ENCODE measurements at regions not wholly inside any gene's neighbourhood (a gene's known extent, or its start where the extent isn't known, plus 50 kb on each side); places are given as distances from the start of the nearest gene placed in this dataset.
"Not testable (repeated sequence)": the region's sequence is repeated elsewhere in the genome, so short reads cannot be mapped to it uniquely, and the experiment has no call there.

- DNase-seq (ENCODE audit: low spot score), result no peak
Measured at GRCh38 chr14:53401646-53402045, 248.5 kb upstream of the DDHD1 start.

GRCh38 chr14:53399057-53399456 is 245.9 kb upstream of the DDHD1 start:
- peak; percentile 5 for DNase-seq (ENCODE audit: low spot score)

DNA sequence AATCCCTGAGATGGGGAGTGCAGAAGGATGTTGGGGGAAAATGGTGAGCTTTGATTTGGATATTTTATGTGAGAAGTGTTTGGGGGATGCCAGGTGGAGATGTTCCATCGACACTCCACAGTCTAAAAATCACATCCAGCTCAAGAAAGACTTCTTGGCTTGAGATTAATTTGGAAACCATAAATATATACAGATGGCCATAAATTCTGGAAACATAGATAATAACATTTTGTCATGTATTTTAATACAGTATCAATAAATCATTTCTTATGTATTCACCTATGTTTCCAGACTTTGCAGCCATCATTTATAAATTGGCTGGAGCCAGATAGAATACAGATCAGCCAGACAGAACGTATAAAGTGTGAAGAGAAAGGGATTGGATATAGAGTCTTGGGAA is 245.5 kb upstream of the DDHD1 start:
- no peak for DNase-seq (ENCODE audit: low spot score)

DNA sequence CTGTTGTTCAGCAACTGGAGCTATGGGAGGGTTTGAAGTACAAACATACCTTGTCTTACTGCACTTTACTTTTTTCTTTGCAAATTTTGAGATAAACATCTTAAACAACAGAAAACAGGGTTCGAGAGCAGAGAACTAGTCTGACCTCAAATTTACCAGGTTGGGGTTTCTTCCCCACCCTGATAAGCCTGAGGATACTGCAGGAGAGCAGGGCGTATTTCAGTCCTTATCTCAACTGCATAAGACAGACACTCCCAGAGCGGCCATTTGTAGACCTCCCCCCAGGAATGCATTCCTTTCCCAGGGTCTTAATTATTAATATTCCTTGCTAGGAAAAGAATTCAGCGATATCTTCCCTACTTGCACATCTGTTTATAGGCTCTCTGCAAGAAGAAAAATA is 242.1 kb upstream of the DDHD1 start:
- not testable (repeated sequence) for DNase-seq (ENCODE audit: low spot score)

DNA sequence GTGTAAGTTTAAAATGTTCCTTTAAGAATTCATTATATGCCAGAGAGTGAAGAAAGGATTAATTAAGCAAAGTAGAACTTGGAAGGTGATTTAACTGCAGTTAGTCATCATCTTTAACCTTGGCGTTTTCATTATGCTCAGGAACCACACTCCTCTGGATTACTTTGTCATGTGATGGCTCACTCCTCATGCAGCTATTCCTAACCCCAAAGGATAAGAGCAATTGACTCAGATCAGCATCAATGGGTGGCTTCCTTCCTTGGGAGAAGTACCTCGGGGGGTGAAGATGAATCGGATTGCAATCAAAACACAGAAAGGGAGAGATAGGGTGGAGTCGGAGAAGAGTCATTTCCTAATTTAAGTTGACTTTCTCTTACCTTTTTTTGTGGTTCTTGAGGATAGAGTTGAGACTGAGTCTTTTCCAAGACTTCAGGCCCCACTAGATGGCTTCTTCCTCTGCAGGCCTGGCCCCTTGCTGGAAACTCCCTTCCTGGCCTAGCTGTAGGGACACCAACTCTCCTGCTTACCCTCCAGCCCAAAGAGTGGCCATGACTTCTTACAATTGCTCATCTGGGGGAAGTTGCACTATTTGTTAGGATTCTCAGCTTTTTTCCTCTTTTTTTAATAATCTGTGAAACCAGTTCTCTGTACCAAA is 238.6 kb upstream of the DDHD1 start:
- DNase-seq (ENCODE audit: low spot score), result no peak

DNA sequence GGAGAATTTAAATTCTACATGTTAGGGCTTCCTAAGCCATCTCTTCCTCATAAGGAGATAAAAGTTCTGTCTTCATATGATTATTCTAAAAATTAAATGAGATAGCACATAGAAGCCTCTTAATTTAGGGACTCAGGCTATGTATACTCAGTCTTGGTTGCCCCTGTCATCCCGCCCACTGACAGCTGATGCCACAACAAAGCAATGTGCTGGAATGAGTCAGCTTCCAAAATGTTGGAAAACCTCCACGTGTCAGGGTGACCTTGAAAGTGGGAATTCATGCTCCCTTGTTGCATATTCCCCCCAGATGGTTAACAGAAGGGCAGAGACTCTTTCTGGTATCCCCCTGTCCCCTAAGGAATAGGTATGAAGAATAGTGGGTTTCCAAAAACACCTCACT is 238.0 kb upstream of the DDHD1 start:
- no peak for DNase-seq (ENCODE audit: low spot score)

DNA sequence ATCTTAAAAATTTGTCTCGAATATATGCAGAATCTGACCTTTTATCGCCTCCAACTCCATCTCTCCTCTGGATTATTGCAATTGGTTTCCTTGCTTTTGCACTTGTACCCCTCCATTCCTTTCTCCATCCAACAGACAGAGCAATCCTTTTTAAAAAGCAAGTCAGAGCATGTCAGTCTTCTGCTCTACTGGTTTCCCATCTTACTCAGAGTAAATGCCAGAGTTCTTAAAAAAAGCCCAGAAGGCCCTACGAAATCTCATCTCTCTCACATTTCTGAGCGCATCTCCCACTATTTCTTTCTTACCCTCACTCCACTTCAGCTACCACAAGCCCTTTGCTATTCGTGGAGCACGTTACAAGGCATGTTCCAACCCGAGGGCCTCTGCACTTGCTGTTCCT is 236.9 kb upstream of the DDHD1 start:
- DNase-seq (ENCODE audit: low spot score), result no peak

- DNase-seq (ENCODE audit: low spot score), result no peak
Measured at GRCh38 chr14:53389202-53389601, 236.1 kb upstream of the DDHD1 start.

DNA sequence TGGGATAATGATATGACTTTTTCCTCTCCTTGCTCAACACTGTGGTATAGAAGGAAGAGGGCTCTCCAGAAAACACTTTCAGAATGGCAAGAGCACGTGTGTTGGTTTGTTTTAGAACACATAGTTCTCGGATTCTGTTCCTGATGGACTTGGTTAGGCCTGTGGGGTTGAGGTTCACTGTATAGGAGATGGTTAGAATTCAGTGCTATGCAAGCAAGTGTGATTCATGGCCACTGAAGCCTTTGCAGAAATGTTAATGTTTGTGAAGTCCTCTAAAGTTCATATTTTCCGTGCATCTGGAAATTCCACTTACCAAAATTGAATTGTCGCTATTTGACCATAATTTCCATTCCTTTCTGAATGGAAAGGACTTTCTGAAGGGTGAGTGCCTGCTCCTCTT is 233.2 kb upstream of the DDHD1 start:
- no peak for DNase-seq (ENCODE audit: low spot score)

DNA sequence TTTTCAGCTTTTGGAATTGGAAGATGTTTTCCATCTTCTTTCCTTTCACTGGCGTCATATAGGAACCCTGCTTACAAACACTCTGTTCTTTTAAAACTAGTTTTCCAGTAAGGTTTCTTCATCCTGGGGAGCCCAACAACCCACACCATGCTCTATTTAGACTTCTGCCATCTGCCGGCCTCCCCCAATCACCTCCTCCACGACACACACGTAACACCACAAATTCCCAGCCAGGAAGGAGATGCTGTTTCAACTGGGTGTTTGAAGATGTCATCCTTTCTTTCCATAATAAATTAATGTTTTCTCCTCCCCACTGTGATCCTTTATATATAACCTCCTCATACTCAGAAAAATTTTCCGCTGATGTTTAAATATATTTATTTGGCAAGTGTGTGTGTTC is 231.4 kb upstream of the DDHD1 start:
- DNase-seq (ENCODE audit: low spot score), result no peak

GRCh38 chr14:53384073-53384472 is 230.9 kb upstream of the DDHD1 start:
- no peak for DNase-seq (ENCODE audit: low spot score)

DNA sequence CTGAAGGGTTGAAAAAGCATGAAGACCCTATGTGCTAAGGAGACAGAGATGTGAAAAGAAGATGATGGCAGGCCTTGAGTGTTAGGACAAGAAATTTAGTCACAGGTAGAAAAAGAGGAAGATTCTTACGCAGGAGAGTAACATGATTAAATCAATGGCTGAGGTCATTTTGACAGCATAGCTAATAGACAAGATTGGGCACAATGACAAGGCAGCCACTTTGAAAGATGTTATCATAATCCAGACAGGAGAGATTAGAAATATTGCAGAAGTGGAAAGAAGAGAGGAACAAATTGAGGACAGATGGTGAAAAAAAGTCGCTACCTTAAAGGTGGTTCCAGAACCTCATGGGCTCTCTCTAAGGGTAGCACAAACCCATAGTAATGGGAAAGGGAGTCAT is 228.8 kb upstream of the DDHD1 start:
- DNase-seq (ENCODE audit: low spot score), result no peak

DNA sequence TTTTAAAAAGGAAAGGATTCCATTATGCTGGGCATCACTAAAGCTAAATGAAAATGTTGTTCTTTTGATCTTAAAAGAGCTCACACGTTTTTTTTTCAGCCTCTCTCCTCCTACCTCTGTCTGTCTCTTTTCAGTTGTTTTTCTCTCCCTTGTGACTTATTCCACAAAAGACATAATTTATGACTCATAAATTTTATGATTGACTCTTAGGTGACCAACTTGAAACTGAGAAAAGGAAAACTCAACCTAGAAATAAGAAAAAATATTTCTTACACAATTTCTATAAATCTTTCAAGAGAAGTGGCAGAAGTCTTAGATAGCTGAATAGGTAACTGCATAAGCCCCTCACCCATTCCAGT is 227.7 kb upstream of the DDHD1 start:
- no peak for DNase-seq (ENCODE audit: low spot score)

GRCh38 chr14:53380052-53380866 is 227.1 kb upstream of the DDHD1 start:
- DNase-seq (ENCODE audit: low spot score), result no peak

DNA sequence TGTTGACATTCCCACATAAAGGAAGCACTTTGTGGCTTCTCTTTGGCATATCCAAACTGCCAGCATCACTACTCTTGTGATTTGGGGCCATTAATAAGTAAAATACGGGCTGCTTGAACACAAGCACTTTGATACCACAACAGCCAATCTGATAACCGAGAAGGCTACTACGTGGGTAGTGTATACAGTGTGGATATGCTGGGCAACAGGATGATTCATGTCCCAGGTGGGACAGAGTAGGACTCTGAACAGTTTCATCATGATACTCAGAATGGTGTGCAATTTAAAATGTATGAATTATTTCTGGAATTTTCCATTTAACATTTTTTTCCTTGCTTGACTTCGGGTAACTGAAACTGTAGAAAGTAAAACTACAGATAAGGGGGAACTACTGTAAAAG is 225.0 kb upstream of the DDHD1 start:
- DNase-seq (ENCODE audit: low spot score), result no peak

GRCh38 chr14:53376064-53376463 is 222.9 kb upstream of the DDHD1 start:
- no peak for DNase-seq (ENCODE audit: low spot score)

DNA sequence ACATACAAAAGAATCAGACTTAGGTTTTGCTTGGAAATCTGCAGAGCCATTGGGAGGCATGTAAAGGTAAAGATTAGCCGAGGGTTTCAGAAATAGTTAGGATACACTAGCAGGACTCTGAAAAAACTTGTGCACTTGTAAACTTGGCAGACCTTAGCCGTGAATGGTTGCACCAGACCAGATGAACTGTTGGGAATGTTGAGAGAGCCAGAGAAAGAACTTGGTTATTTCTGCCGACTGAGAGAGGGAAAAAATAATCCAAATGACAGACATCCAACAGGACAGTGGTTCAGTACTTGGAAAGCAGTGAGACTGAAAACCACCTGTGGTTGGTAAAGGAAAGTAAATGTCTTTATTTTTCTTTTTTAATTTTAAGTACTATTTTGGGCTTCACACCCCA is 222.5 kb upstream of the DDHD1 start:
- DNase-seq (ENCODE audit: low spot score), result no peak

- no peak for DNase-seq (ENCODE audit: low spot score)
Measured at GRCh38 chr14:53368711-53369201, 215.6 kb upstream of the DDHD1 start.

DNA sequence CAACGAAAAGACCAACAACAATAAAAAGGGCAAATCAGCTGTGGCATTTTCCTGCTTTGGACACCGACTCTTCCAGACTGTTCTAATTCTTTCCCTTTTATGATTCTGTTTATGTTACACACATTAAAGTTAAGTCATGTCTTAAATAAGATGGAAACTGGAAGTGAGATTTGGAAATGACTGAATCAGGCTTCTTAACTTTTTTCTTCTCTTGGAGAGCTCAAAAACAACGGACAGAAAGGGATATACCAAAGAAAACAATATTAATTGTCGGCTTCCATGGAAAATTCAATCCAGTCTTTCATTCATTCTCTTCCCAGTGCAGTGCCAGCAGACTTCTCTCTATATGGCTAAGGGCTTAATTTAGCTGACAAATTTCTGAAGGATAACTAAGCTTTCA is 214.9 kb upstream of the DDHD1 start:
- no peak for DNase-seq (ENCODE audit: low spot score)

GRCh38 chr14:53367644-53368026 is 214.5 kb upstream of the DDHD1 start:
- no peak for DNase-seq (ENCODE audit: low spot score)

DNA sequence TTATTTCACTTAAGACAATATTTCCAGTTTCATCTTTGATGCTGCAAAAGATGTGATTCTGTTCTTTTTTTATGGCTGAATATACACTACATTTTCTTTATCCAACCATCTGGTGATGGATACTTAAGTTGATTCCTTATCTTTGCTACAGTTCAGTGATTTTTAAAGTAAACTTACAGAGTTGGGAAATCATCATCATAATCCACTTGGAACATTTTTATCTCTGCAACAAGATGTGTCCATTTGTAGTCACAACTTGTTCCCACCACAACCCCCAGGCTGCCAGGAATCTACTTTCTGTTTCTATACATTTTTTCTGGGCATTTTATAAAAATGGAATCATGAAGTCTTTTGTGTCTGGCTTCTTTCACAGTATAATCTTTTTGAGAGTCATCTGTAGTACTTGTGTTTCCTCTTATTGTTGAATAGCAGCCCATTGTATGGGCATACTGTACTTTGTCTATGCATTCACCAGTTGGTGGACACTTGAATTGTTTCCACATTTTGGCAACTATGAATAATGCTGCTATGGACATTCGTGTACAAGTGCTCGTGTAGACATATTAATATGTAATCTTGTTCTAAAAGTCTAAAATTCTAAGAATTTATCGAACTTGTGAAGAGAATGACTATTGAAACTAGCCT is 212.5 kb upstream of the DDHD1 start:
- no peak for DNase-seq (ENCODE audit: low spot score)

GRCh38 chr14:53362916-53363315 is 209.8 kb upstream of the DDHD1 start:
- DNase-seq (ENCODE audit: low spot score), result not testable (repeated sequence)

GRCh38 chr14:53360829-53361228 is 207.7 kb upstream of the DDHD1 start:
- no peak for DNase-seq (ENCODE audit: low spot score)

All from HT-29 (cell line).